HG02678 (cell line): ENCODE measurements at regions not wholly inside any gene's neighbourhood (a gene's known extent, or its start where the extent isn't known, plus 50 kb on each side); places are given as distances from the start of the nearest gene placed in this dataset.

ENCODE experiments used
- ATAC-seq: cut with Tn5 transposase; IDR thresholded peaks from one replicate; pipeline ENCODE4 v1.9.1; 2021; ENCODE audit warnings: mild to moderate bottlenecking, moderate library complexity; ENCODE audit not compliant: unreplicated experiment

DNA sequence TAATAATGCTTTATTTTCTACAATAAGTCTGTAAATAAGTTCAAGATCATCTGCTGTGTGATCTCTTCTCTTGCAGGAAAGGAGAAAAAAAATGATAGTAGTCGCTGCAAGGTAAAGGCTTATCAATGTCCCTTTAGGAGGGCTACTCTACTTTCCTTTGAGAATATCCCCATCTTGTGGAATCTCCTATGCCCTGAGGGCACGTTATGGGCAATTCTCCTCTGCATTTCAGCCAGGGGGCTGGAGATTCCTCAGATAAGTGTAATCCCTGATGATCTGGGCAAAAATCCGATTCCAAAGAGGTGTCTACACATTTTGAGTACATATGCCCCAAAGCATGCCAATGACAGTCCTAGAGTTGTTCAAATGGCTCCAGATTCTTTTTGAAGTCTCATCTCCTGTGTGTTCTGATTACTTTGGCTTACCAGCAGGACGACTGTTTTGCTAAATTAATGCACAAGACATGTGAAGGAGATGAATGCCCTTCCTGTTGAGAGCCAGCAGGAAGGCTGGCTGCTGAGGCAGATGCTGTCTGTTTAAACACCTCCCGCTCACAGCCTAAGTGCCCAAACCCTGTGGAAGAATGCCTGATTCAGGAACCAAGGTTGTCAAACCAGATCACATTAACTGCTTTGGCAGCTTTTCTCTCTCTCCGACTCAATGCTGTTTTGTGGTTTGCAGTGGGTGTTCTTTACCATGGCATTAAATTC, 171.2 kb upstream of the COL1A2 start:
- ATAC-seq: peak; percentile 72

DNA sequence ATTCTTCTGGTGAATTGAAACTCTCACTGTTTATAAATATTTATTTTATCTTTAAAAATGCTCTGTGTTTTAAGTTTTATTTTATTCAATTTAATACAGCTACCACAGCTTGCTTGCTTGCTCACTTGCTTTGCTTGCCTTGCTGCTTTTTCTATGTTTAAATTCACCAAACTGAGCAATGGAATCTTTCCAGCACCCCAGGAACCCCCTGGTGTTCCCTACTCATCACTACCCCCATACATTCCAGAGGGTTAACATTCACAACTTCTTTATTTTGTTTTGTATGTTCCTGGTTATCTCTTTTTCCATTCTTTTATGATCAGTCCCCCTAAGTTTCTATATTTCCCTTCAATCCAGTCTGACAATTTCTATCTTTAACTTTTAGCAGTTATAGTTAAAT, 166.5 kb upstream of the COL1A2 start:
- ATAC-seq: no peak

DNA sequence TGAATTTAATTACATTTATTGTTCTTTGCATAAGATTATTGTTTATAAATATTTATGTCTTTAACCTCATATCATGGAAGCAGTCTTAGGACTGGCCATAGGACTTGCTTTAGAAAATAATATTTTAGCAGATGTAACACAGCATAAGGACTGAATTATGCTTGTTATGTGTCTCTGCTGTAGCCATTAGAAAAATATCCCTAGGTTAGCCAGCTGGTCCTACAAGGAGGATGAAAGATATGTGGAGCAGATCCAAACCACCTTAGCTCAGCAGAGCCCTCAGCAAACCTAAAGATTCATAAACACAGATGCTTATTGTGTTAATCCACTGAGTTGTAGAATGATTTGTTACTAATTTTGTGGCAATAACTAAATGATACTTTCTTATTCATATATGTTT, 166.0 kb upstream of the COL1A2 start:
- no peak for ATAC-seq

DNA sequence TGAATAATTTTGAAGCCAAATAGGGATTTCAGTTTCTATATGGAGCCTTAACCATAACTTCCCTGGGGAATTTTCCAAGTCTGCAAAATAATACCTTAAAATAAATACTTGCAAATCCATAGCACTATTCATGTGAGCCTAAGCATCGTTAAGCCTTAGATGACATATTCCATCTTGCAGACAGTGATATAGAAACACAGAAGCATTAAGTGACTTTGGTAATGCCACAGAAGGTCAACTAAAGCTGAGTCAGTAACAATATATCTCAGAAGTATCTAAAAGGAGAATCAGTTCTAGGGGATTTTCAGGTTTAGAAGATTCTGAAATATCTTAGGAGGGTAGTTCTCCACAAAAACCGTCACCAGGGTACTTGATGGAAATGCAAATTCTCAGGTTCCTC, 163.4 kb upstream of the COL1A2 start:
- no peak for ATAC-seq

DNA sequence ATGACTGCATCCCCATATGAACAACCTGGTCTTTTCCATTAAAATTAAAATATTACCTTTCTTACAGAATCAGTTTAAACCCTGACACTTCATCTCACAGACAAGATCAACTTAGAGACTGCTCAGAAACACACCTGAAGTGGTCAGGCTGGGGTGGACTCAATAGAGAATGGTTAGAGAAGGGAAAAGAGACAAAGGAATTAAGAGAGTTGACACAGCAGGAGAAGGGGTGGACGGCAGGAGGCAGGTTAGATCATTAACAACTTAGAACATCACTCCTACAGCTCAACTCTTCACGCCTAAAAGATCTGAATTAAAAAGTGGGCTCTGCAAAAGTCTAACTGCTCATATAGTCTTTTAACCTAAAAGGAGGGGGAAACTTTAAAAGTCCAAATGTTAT, 157.7 kb upstream of the COL1A2 start:
- no peak for ATAC-seq

DNA sequence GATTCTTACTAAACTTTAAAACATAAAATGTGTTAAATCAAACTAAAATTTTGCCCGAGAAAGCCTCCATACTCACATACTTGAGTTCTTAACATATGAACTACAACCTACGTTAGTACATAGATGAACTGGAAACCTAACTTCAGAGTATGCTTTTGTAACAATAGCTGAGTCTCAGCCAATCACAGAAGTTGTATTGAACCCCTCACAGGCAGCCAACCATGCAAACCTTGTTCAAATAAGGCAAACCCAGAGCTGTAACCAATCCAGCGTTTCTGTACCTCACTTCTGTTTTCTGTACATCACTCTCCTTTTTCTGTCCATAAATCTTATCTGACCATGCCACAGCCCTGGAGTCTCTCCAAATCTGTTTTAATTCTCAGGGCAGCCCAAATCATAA, 157.3 kb upstream of the COL1A2 start:
- no peak for ATAC-seq

DNA sequence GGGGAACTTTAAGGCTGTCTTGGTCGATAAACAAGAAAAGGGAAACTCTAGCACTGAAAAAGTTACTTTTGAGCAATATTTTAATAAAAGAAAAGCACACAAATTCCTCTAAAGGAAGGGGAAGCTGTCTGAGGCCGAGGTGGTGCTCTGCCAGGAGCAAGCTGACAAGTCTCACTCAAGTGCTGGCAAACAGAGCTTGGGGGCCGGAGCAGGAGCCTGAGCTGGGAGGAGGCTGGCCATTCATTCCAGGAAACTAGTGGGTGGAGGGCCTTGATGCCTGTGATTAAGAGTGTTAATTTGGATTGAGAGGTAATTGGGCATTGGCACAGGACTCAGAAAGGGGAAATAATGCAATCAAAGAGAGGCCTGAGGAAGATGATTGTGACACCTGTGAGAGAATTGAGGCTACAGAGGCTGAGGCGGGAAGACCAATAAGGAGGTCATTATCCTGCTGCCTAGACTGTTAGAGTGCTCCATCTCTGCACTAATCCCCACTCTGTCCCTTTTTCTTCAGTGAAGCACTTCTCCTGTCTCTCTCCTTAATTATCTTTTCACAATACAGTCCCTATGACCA, 154.9 kb upstream of the COL1A2 start:
- no peak for ATAC-seq

DNA sequence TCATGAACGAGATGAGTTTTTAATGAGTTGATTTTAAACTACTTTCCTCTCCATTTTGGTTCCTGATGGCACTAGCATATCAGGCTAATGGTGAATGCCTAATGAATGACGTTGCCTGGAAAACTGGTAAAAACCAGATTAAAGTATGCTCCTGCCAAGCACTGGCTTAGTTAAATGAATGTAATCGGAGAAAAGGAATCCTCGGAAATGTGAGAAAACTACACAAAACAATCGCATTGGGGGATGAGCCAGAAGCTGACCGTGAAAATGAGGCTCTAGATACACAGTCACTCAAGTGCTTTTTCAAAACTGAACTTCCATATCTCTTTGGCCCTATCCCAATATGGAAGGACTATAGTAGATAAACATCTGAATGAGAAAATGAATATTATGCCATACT, 153.8 kb upstream of the COL1A2 start:
- ATAC-seq: no peak

DNA sequence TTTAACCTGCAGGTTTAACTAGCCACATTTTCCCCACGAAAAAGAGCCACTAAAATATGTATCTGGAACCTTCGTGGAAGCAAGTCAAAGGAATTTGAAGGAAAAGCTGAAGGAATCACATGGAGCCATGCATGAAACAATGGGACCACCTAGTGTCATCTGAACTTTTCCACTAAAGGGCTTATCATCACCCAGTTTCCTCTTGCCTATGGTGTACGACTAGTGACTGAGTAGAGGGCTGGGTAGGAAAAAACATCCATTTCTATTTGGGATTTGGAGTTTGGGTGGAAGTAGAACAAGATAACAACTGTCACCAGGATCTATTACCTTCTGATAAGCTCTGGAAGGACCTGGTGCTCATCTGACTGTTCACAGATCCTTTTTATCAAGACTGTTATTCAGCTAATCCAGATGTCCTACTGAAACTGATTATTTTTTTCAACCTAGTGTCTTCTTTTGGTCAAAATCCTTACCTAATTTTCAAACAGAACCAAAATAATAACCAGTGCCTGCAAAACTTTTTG, 153.2 kb upstream of the COL1A2 start:
- ATAC-seq: no peak

DNA sequence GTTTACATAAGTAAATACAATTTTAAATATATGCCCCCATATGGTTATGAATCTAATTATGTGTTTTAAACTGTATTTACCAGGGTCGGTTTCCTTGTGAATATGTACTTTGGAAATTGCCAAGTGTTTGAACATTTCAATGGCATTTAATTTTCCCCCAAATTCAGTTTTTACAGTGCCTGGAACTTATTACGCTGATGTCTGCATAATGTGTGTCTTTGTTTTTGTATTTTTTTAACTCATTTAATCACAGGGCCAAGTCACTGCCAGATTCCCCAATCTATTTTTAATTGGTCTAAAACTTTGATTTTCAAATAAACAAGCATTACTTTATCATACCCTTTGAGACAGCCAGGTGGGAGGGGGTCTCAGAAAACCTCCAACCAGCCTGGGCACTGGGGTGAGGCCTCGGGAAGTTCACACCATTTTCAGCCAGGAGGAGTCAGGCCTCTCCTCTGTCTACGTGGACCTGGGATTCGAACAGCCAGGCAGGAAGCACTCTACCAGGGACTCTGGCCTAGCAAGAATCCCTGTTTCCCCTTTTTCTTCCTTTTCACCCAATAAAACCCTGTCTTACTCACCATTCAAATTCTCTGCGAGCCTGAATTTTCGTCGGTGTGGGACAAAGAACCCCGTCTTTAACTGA, 151.5 kb upstream of the COL1A2 start:
- ATAC-seq: no peak

DNA sequence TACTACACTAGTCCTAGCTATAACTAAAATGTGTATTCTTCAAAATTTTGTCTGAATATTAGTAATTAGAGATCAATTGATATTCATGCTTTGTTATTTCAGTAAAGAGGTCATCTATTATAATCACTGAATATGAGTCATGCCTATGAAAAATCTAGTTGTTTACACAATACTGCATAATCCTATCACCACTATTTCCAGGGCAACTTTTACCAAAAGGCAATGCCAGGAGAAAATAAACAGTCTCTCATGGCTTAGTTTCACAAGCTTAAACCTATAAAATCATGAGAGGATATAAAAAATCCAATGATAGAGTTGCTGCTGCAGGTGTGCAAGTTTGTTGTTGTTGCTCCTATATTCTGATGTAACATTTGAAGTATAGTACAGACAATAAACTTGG, 149.9 kb upstream of the COL1A2 start:
- no peak for ATAC-seq

DNA sequence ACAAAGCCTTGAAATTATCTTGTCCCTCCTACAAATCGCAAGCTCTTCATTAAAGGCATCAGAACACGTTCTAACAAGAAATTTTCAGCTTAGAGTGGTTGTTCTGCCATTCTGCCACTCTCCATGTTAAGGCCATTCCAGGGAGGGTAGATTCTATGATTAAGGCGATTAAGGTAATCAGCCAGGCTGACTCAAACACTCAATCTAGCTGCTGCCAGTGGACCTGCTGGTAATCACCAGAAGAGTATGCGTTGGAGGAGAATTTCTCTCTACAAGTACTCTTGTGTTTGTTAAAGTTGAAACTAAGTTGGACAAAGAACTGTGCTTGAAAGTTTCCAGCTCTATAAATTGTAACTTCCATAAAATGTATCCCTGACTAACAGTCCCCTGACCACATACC, 149.2 kb upstream of the COL1A2 start:
- no peak for ATAC-seq

DNA sequence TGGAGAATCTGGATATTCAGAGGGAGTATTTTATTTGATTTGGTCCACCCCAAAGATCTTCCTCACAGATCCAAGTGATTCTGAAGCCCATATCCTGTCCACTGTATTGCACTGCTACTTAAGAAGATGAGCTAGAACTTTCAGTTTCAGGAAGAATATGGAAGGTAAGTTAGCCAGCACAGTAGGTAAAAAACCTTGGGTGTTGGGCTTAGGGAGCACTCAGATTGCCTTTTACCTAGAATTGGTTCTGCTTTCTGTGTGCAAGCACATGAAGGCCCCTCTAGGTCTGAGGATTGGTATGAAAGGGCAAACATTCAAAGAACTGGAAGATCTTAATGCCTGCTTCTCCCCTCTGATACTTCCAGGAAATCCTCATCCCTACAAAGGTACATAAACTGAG, 146.7 kb upstream of the COL1A2 start:
- no peak for ATAC-seq

DNA sequence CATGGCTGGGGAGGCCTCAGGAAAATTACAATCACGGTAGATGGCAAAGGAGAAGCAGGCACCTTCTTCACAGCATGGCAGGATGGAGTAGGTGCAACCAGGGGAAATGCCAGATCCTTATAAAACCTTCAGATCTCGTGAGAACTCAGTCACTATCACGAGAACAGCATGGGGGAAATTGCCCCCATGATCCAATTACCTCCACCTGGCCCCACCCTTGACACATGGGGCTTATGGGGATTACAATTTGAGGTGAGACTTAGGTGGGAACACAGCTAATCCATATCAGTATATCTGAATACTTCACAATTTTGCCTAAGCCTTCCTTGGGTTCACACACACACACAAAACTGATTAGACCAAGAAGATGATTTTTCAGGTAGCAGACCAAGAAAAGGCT, 145.1 kb upstream of the COL1A2 start:
- ATAC-seq: no peak

DNA sequence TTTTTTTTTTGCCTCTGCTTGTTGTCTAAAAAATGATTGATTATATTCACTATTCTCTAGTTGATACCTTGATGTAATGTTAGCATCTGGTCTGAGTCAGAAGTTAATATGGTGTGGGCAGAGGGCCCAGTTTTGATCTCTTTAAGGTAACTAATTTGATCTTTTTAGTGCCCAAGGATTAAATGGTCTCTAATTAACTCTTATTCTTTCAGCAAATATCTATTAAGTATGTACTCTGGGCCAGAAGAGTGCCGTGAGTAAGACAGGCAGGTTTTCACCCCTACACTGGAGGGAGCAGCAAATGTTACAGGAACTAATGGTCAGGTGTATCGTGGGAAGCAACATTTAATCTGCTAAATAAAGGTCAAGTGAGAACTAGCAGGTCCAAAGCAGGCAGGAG, 144.6 kb upstream of the COL1A2 start:
- no peak for ATAC-seq

DNA sequence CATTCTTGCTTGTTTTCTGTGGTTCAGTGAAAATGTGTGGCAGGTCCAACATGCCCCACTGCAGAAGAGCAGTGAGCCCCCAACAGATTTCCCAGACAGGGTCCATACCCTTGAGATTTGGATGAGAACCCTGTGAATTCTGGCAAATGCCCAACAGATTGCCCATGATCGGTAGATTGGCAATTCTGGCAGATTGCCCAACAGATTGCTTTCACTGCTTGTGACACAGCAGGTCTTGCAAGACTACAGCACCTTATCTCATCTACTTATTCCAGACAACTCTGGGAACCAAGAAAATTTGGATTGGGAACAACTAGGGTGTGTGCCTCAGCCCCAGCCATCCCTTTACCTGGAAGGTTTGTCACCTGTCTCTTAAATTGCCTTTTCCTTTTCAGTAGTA, 143.7 kb upstream of the COL1A2 start:
- ATAC-seq: no peak

DNA sequence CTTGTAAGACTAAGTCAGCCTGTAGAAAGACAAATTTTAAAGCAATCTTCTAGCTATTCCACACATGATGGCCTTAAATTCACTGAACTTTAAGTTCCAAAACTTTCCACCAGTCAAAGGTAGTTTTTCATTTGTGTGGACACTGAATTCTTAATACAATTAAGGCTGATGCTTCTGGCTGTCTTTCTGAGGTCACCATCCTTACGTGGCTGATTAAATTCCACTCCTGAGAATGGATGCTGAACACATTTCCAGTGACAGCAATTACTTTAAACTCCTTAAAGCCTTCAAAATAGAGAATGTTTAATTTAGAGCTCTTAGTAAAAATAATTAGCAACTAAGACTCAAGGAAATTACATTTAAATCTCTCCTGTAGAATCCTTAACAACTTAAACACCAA, 142.6 kb upstream of the COL1A2 start:
- no peak for ATAC-seq

DNA sequence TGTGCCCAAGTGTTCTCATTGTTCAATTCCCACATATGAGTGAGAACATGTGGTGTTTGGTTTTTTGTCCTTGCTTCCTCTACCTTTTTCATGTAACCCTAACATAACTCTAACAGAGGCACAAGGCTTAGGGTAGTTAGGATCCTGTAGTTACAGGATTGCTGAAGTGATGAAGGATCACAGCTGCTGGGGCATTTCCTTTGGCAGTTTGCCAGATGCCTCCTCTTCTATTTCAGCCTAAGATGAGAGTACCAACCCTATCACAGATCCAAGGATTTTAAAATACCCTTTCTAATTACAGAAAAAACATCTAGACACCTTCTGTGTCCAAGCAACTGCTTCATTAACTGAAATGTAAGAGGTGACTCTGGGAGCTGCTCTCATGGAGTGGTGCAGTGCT, 141.7 kb upstream of the COL1A2 start:
- no peak for ATAC-seq

DNA sequence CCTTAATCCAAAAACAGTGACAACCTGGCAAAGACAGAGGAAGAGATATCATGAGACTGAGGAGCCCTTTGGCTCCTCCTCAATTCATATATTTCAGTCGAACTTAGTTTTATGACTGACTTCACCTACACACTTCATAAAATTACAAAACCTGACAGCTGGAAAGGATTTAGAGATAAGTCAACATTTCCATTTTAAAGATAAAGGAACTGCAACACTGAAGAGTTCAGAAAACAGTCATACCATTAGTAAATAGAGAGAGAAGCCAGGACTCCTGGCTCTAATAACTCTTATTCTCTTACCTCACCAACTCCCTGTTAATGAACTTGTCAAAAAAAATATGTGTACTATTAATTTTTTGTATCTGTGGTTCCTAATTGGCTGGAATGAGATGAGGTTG, 141.0 kb upstream of the COL1A2 start:
- ATAC-seq: no peak

DNA sequence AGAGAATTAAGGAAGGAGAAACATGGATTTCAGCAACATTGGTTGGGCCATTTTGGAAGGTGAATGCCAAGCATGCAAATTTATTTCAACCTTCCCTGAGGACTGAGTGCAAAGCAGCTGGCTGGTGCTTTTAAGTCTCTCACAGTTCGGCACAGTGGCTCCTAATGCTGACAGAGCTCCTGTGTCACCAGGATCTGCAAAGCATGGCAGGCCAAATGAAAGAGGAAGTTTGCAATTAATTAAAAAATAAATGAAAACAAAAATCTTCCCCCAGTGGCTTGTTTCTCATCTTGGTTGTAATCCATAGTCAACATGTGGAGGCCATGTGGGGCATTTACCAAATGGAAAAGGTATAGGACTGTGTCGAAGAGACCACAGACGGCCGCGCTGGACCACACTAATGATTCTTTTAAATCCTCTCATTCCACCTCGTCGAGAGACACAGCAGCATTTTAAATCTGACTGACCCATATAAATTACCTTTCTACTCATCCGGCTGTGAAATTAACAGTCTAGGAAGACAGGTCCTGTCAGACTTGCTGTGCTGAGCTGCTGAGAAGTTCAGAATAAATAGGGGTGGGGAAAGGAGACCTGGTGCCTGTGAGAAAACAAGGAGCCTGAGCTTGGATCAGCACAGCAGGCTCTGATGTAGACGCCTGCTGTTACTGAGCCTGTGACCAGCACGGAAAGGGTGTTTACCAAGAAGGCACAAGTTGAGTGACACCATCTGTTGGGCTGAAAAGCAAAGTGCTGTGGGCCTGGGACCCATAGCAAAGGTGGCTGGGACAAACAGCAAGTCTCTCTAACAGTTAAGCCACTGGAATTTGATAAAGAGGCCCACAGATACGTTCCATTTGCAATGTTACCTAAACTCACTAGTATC, 136.0 kb upstream of the COL1A2 start:
- no peak for ATAC-seq

DNA sequence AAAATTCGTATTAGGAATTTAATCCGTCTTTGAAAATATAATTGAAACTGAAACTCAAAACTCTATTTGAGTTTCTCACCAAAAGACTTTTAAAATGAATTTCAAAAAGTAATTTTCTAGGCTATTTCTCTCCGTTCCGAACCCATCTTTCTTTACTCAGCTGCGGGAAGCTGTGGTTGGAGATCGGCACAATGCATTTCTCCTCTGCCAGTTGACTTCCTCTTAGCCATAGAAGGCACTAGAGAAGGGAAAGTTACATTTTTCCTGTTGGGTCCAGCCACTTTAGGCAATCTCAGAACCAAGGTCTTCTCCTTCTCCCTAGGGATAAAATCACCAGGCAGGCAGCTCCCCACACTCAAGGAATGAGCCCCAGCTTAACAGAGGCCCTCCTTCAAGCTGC, 133.6 kb upstream of the COL1A2 start:
- ATAC-seq: no peak
